ENCODE measurements at regions not wholly inside any gene's neighbourhood (a gene's known extent, or its start where the extent isn't known, plus 50 kb on each side); places are given as distances from the start of the nearest gene placed in this dataset.
A peak's percentile ranks its signal among the peaks of the same experiment; 100 is the strongest.

GRCh38 chr18:28382215-28382879 is 205.4 kb upstream of the CDH2 start:
- peaks cover 0 to 1% (median 0%) of the 10 kb centered on the region in 3 donors for H3K36me3 Mint-ChIP-seq
- CTCF ChIA-PET: no interaction called here

GRCh38 chr18:28372186-28372585 is 195.3 kb upstream of the CDH2 start:
- H3K36me3 ChIP-seq (ENCODE audit: insufficient read depth, low read length): no peaks in the 10 kb centered on the region
- H3K4me3 ChIP-seq (ENCODE audit: low read length): no peak overlapping the region
- H3K9me3 Mint-ChIP-seq: peaks cover 5 to 29% (median 8%) of the 10 kb centered on the region in 5 donors
- H3K27ac Mint-ChIP-seq: no peak overlapping the region
- CTCF ChIA-PET: no interaction called here
- no peak overlapping the region for H3K4me3 Mint-ChIP-seq
- POLR2A ChIA-PET: no interaction called here
- no peaks in the 10 kb centered on the region for H3K4me1 Mint-ChIP-seq
- H3K36me3 Mint-ChIP-seq: no peaks in the 10 kb centered on the region
- H3K27me3 ChIP-seq (ENCODE audit: insufficient read depth, low read length, poor library complexity, severe bottlenecking): no peaks in the 10 kb centered on the region
- no peaks in the 10 kb centered on the region for H3K4me1 ChIP-seq (ENCODE audit: insufficient read depth, low read length)
- no peaks in the 10 kb centered on the region for H3K9me3 ChIP-seq (ENCODE audit: low read length)
- DNase-seq: no peak
- no peak overlapping the region for H3K27ac ChIP-seq (ENCODE audit: low read depth, low read length)
- no peaks in the 10 kb centered on the region for H3K27me3 Mint-ChIP-seq

More at GRCh38 chr18:28382215-28382879, 205.4 kb upstream of the CDH2 start:
- no peak for DNase-seq
- Histone ChIP-seq H3K36me3 (ENCODE audit: insufficient read depth, low read length) (no peaks in the 10 kb centered on the region), H3K27me3 (ENCODE audit: insufficient read depth, low read length, poor library complexity, severe bottlenecking) (no peaks in the 10 kb centered on the region), H3K4me1 (ENCODE audit: insufficient read depth, low read length) (no peaks in the 10 kb centered on the region), H3K4me3 (ENCODE audit: low read length) (no peak overlapping the region), H3K27ac (ENCODE audit: low read depth, low read length) (no peak overlapping the region), H3K9me3 (ENCODE audit: low read length) (no peaks in the 10 kb centered on the region)
- H3K27ac Mint-ChIP-seq: no peak overlapping the region
- peaks cover 13 to 37% (median 20%) of the 10 kb centered on the region in 5 donors for H3K9me3 Mint-ChIP-seq
- POLR2A ChIA-PET: no interaction called here
- H3K4me3 Mint-ChIP-seq: no peak overlapping the region
- no peaks in the 10 kb centered on the region for H3K4me1 Mint-ChIP-seq
- H3K27me3 Mint-ChIP-seq: no peaks in the 10 kb centered on the region

- ChIA-PET CTCF (no interaction called here), POLR2A (no interaction called here)
- no peaks in the 10 kb centered on the region for H3K4me1 Mint-ChIP-seq
- H3K27ac Mint-ChIP-seq: no peak overlapping the region
- H3K9me3 ChIP-seq (ENCODE audit: low read length): no peaks in the 10 kb centered on the region
- no peaks in the 10 kb centered on the region for H3K36me3 Mint-ChIP-seq
- H3K27ac ChIP-seq (ENCODE audit: low read depth, low read length): no peak overlapping the region
- H3K4me3 ChIP-seq (ENCODE audit: low read length): no peak overlapping the region
- H3K4me3 Mint-ChIP-seq: no peak overlapping the region
- DNase-seq: no peak
- H3K4me1 ChIP-seq (ENCODE audit: insufficient read depth, low read length): no peaks in the 10 kb centered on the region
- no peaks in the 10 kb centered on the region for H3K27me3 ChIP-seq (ENCODE audit: insufficient read depth, low read length, poor library complexity, severe bottlenecking)
- H3K9me3 Mint-ChIP-seq: peaks cover 5 to 38% (median 8%) of the 10 kb centered on the region in 5 donors
- no peaks in the 10 kb centered on the region for H3K27me3 Mint-ChIP-seq
- H3K36me3 ChIP-seq (ENCODE audit: insufficient read depth, low read length): no peaks in the 10 kb centered on the region
Observed at GRCh38 chr18:28366676-28367075, 189.7 kb upstream of the CDH2 start.

GRCh38 chr18:28365411-28365831 is 188.5 kb upstream of the CDH2 start:
- ChIA-PET POLR2A (no interaction called here), CTCF (no interaction called here)
- Histone ChIP-seq H3K4me1 (ENCODE audit: insufficient read depth, low read length) (no peaks in the 10 kb centered on the region), H3K27me3 (ENCODE audit: insufficient read depth, low read length, poor library complexity, severe bottlenecking) (no peaks in the 10 kb centered on the region), H3K27ac (ENCODE audit: low read depth, low read length) (no peak overlapping the region), H3K4me3 (ENCODE audit: low read length) (no peak overlapping the region), H3K36me3 (ENCODE audit: insufficient read depth, low read length) (no peaks in the 10 kb centered on the region), H3K9me3 (ENCODE audit: low read length) (no peaks in the 10 kb centered on the region)
- no peaks in the 10 kb centered on the region for H3K36me3 Mint-ChIP-seq
- DNase-seq: no peak
- no peaks in the 10 kb centered on the region for H3K27me3 Mint-ChIP-seq
- H3K27ac Mint-ChIP-seq: peak overlapping the region in 1 of 8 donors; percentile 15
- H3K4me3 Mint-ChIP-seq: no peak overlapping the region
- peaks cover 6 to 41% (median 10%) of the 10 kb centered on the region in 5 donors for H3K9me3 Mint-ChIP-seq
- H3K4me1 Mint-ChIP-seq: no peaks in the 10 kb centered on the region

GRCh38 chr18:28363124-28363523 is 186.2 kb upstream of the CDH2 start:
- no peak overlapping the region for H3K4me3 ChIP-seq (ENCODE audit: low read length)
- Mint-ChIP-seq H3K4me1 (no peaks in the 10 kb centered on the region), H3K4me3 (no peak overlapping the region), H3K36me3 (no peaks in the 10 kb centered on the region), H3K27me3 (no peaks in the 10 kb centered on the region), H3K9me3 (peaks cover 5 to 44% (median 6%) of the 10 kb centered on the region in 5 donors), H3K27ac (no peak overlapping the region)
- DNase-seq: no peak
- no peak overlapping the region for H3K27ac ChIP-seq (ENCODE audit: low read depth, low read length)
- no peaks in the 10 kb centered on the region for H3K36me3 ChIP-seq (ENCODE audit: insufficient read depth, low read length)
- ChIA-PET CTCF (no interaction called here), POLR2A (no interaction called here)
- H3K4me1 ChIP-seq (ENCODE audit: insufficient read depth, low read length): no peaks in the 10 kb centered on the region
- no peaks in the 10 kb centered on the region for H3K9me3 ChIP-seq (ENCODE audit: low read length)
- H3K27me3 ChIP-seq (ENCODE audit: insufficient read depth, low read length, poor library complexity, severe bottlenecking): no peaks in the 10 kb centered on the region

GRCh38 chr18:28359176-28359575 is 182.2 kb upstream of the CDH2 start:
- no peak for DNase-seq
- CTCF ChIA-PET: no interaction called here
- no peak overlapping the region for H3K27ac Mint-ChIP-seq

GRCh38 chr18:28357766-28358401 is 181.0 kb upstream of the CDH2 start:
- ChIA-PET CTCF (interaction anchor here (1.1 kb wide), 1 partner anchor 15 kb away, joined by 3 read pairs; no protein-coding TSS in a partner anchor), POLR2A (no interaction called here)
- H3K27ac Mint-ChIP-seq: no peak overlapping the region
- Histone ChIP-seq H3K36me3 (ENCODE audit: insufficient read depth, low read length) (no peaks in the 10 kb centered on the region), H3K27me3 (ENCODE audit: insufficient read depth, low read length, poor library complexity, severe bottlenecking) (no peaks in the 10 kb centered on the region), H3K9me3 (ENCODE audit: low read length) (no peaks in the 10 kb centered on the region), H3K4me1 (ENCODE audit: insufficient read depth, low read length) (no peaks in the 10 kb centered on the region), H3K27ac (ENCODE audit: low read depth, low read length) (no peak overlapping the region), H3K4me3 (ENCODE audit: low read length) (no peak overlapping the region)
- H3K4me3 Mint-ChIP-seq: no peak overlapping the region
- no peaks in the 10 kb centered on the region for H3K4me1 Mint-ChIP-seq
- H3K36me3 Mint-ChIP-seq: no peaks in the 10 kb centered on the region
- H3K9me3 Mint-ChIP-seq: peaks cover 4 to 37% (median 6%) of the 10 kb centered on the region in 5 donors
- no peaks in the 10 kb centered on the region for H3K27me3 Mint-ChIP-seq
- no peak for DNase-seq

More at GRCh38 chr18:28359176-28359575, 182.2 kb upstream of the CDH2 start:
- no peaks in the 10 kb centered on the region for H3K36me3 Mint-ChIP-seq
- no peaks in the 10 kb centered on the region for H3K36me3 ChIP-seq (ENCODE audit: insufficient read depth, low read length)
- H3K4me3 ChIP-seq (ENCODE audit: low read length): no peak overlapping the region
- H3K4me1 Mint-ChIP-seq: no peaks in the 10 kb centered on the region
- no peak overlapping the region for H3K4me3 Mint-ChIP-seq
- H3K27me3 ChIP-seq (ENCODE audit: insufficient read depth, low read length, poor library complexity, severe bottlenecking): no peaks in the 10 kb centered on the region
- no peaks in the 10 kb centered on the region for H3K4me1 ChIP-seq (ENCODE audit: insufficient read depth, low read length)
- no peak overlapping the region for H3K27ac ChIP-seq (ENCODE audit: low read depth, low read length)
- POLR2A ChIA-PET: no interaction called here
- H3K9me3 Mint-ChIP-seq: peaks cover 6 to 44% (median 6%) of the 10 kb centered on the region in 5 donors
- no peaks in the 10 kb centered on the region for H3K27me3 Mint-ChIP-seq
- no peaks in the 10 kb centered on the region for H3K9me3 ChIP-seq (ENCODE audit: low read length)

GRCh38 chr18:28350821-28351220 is 173.9 kb upstream of the CDH2 start:
- Histone ChIP-seq H3K27ac (ENCODE audit: low read depth, low read length) (no peak overlapping the region), H3K4me3 (ENCODE audit: low read length) (no peak overlapping the region), H3K4me1 (ENCODE audit: insufficient read depth, low read length) (no peaks in the 10 kb centered on the region), H3K36me3 (ENCODE audit: insufficient read depth, low read length) (no peaks in the 10 kb centered on the region), H3K9me3 (ENCODE audit: low read length) (no peaks in the 10 kb centered on the region), H3K27me3 (ENCODE audit: insufficient read depth, low read length, poor library complexity, severe bottlenecking) (no peaks in the 10 kb centered on the region)
- ChIA-PET POLR2A (no interaction called here), CTCF (no interaction called here)
- DNase-seq: no peak
- Mint-ChIP-seq H3K27ac (no peak overlapping the region), H3K9me3 (peaks cover 2 to 36% (median 4%) of the 10 kb centered on the region in 5 donors), H3K36me3 (no peaks in the 10 kb centered on the region), H3K4me3 (no peak overlapping the region), H3K27me3 (no peaks in the 10 kb centered on the region), H3K4me1 (no peaks in the 10 kb centered on the region)

All from CD8-positive, alpha-beta memory T cell (primary cell).